Thyroid gland (tissue), 4 donors: ENCODE measurements at regions not wholly inside any gene's neighbourhood (a gene's known extent, or its start where the extent isn't known, plus 50 kb on each side); places are given as distances from the start of the nearest gene placed in this dataset.

ENCODE experiments used
- POLR2A ChIP-seq, 2 donors: fragments of 450-650 bp; IDR thresholded peaks; one replicate each; pipeline ENCODE4 v1.6.1; 2017; ENCODE audit warnings: antibody characterized with exemption in 2 of 2, mild to moderate bottlenecking in 2 of 2, moderate library complexity in 1 of 2
- TF ChIP-seq, protein P1 (sequence below), 6 experiments: fragments of 200-600 bp in 3 of 6; fragments of 450-650 bp in 3 of 6; sonication (generic) in 3 of 6; IDR thresholded peaks; one replicate each; pipeline ENCODE4 v1.5.1; 2016 to 2019; ENCODE audit warnings: antibody characterized with exemption in 6 of 6, mild to moderate bottlenecking in 2 of 6, inconsistent platforms in 1 of 6, moderate library complexity in 1 of 6

DNA sequence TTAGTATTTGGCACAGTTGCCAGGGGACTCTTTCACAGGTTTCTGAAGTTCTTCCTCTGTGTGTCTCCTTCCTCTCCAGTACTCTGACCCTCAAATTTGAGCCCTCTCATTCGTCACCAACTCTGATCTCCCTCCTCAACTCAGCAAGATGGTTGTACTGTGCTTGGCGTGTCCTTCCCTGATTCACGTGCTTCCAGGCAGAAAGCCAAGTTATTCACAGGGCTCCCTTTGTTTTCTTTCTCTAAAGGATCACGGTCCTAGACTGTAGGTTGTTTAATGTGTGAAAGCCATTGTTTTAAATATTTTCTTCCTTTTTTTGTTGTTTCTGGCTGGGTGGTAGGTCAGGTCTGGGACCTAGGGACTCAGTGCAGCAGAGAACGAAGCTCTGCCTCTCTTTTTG lies 142.9 kb downstream of the DMAC1 start:
- TF ChIP-seq POLR2A (IDR thresholded peaks at IDR 0.05), result no peak
- TF ChIP-seq, protein P1, sequence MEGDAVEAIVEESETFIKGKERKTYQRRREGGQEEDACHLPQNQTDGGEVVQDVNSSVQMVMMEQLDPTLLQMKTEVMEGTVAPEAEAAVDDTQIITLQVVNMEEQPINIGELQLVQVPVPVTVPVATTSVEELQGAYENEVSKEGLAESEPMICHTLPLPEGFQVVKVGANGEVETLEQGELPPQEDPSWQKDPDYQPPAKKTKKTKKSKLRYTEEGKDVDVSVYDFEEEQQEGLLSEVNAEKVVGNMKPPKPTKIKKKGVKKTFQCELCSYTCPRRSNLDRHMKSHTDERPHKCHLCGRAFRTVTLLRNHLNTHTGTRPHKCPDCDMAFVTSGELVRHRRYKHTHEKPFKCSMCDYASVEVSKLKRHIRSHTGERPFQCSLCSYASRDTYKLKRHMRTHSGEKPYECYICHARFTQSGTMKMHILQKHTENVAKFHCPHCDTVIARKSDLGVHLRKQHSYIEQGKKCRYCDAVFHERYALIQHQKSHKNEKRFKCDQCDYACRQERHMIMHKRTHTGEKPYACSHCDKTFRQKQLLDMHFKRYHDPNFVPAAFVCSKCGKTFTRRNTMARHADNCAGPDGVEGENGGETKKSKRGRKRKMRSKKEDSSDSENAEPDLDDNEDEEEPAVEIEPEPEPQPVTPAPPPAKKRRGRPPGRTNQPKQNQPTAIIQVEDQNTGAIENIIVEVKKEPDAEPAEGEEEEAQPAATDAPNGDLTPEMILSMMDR (IDR thresholded peaks at IDR 0.05), result no peak
